Endothelial cell of umbilical vein (primary cell): ENCODE measurements at regions not wholly inside any gene's neighbourhood (a gene's known extent, or its start where the extent isn't known, plus 50 kb on each side); places are given as distances from the start of the nearest gene placed in this dataset.

Source experiments
- BruUV-seq: library from RNA; stranded (reverse); fragments of 400-500 nt; replicated peaks from 2 replicates; lab custom pipeline; 2021; lab: Mats Ljungman, UMichigan
- CTCF ChIA-PET: fragments of 300-600, 350-600 bp; sonication (Branson Sonifier 250); formaldehyde crosslinking; loops from one replicate; lab custom pipeline; 2021; ENCODE audit warnings: antibody characterized with exemption, inconsistent platforms; lab: Charles Lee
- POLR2A ChIA-PET: fragments of 300-600, 350-600 bp; sonication (Branson Sonifier 250); formaldehyde crosslinking; loops from one replicate; lab custom pipeline; 2021; ENCODE audit warnings: antibody characterized with exemption, inconsistent platforms; lab: Charles Lee
- DNase-seq: peaks from one replicate; pipeline ENCODE4 v3.0.0-alpha.2; 2011; ENCODE audit warnings: low read depth, low spot score
- FAIRE-seq: peaks from 2 replicates; lab custom pipeline; 2011; peaks lifted over from hg19 to GRCh38; lab: Jason Lieb, UNC
- H2AFZ ChIP-seq: 2 replicates; pipeline ENCODE4 v1.6.0; 2012; ENCODE audit warnings: low read depth, low read length, control low read depth, inconsistent platforms
- H3K27ac ChIP-seq: 2 replicates; pipeline ENCODE4 v1.5.1; 2011; ENCODE audit warnings: low read depth, mild to moderate bottlenecking, control low read depth, low read length, moderate library complexity; ENCODE audit not compliant: insufficient read depth
- H3K27me3 ChIP-seq, 2 experiments: 2 replicates each; pipeline versions ENCODE4 v1.6.0 to v1.6.1; 2011; ENCODE audit warnings: low read length in 2 of 2, mixed read lengths in 1 of 2; ENCODE audit not compliant: control insufficient read depth in 2 of 2, insufficient read depth in 2 of 2
- H3K36me3 ChIP-seq, 2 experiments: 2 replicates in 1 of 2; 3 replicates in 1 of 2; pipeline ENCODE4 v1.5.1; 2011; ENCODE audit warnings: low read length in 2 of 2, mild to moderate bottlenecking in 1 of 2, moderate library complexity in 1 of 2; ENCODE audit not compliant: control insufficient read depth in 2 of 2, insufficient read depth in 2 of 2; ENCODE audit errors: extremely low read depth in 1 of 2
- H3K4me1 ChIP-seq: 3 replicates; pipeline ENCODE4 v1.5.1; 2011; ENCODE audit warnings: mild to moderate bottlenecking, low read length; ENCODE audit not compliant: control insufficient read depth, insufficient read depth; ENCODE audit errors: extremely low read depth
- H3K4me2 ChIP-seq: 2 replicates; pipeline ENCODE4 v1.6.1; 2011; ENCODE audit warnings: low read length, control low read depth, mixed read lengths; ENCODE audit not compliant: insufficient read depth
- H3K4me3 ChIP-seq, 3 experiments: fragments of 200-600 bp in 1 of 3; sonication (generic), shearing (Covaris generic) in 1 of 3; replicated peaks in 1 of 3; 2 replicates each; pipeline ENCODE4 v1.5.1; 2011 to 2016; ENCODE audit warnings: control low read depth in 3 of 3, low read length in 3 of 3, mild to moderate bottlenecking in 2 of 3, inconsistent platforms in 1 of 3, low read depth in 1 of 3, moderate library complexity in 1 of 3; ENCODE audit not compliant: insufficient read depth in 1 of 3
- H3K79me2 ChIP-seq: 2 replicates; pipeline ENCODE4 v1.6.0; 2012; ENCODE audit warnings: low read length, inconsistent platforms; ENCODE audit not compliant: control insufficient read depth, insufficient read depth
- H3K9ac ChIP-seq: replicated peaks from 2 replicates; pipeline ENCODE3; 2011; ENCODE audit warnings: low read length, control low read depth; ENCODE audit not compliant: insufficient read depth; ENCODE audit errors: extremely low read depth
- H3K9me1 ChIP-seq: replicated peaks from 3 replicates; pipeline ENCODE4 v1.6.0; 2011; ENCODE audit warnings: mild to moderate bottlenecking, low read length; ENCODE audit not compliant: control insufficient read depth, insufficient read depth; ENCODE audit errors: extremely low read depth
- H3K9me3 ChIP-seq: replicated peaks from 2 replicates; pipeline ENCODE4 v1.5.1; 2012; ENCODE audit warnings: low read length, inconsistent platforms; ENCODE audit not compliant: control insufficient read depth, insufficient read depth
- H4K20me1 ChIP-seq: replicated peaks from 2 replicates; pipeline ENCODE3; 2011; ENCODE audit warnings: mild to moderate bottlenecking, low read length; ENCODE audit not compliant: control insufficient read depth, insufficient read depth; ENCODE audit errors: extremely low read depth
- CTCF ChIP-seq, 2 donors: IDR thresholded peaks; 1 replicate in 1 of 2; 2 replicates in 1 of 2; pipeline ENCODE4 v1.5.1; 2011; ENCODE audit warnings: low read length in 2 of 2, mild to moderate bottlenecking in 2 of 2, moderate library complexity in 2 of 2, control low read depth in 1 of 2, inconsistent platforms in 1 of 2, low read depth in 1 of 2; ENCODE audit not compliant: insufficient read depth in 1 of 2; ENCODE audit errors: extremely low read depth in 1 of 2
- EZH2 ChIP-seq: IDR thresholded peaks from 2 replicates; pipeline ENCODE4 v1.6.1; 2012; ENCODE audit warnings: borderline replicate concordance, low read depth, mild to moderate bottlenecking, moderate library complexity, low read length, inconsistent platforms; ENCODE audit not compliant: severe bottlenecking
- FOS ChIP-seq: IDR thresholded peaks from 2 replicates; pipeline ENCODE4 v1.6.1; 2011; ENCODE audit warnings: mild to moderate bottlenecking, low read length, moderate library complexity, borderline replicate concordance; ENCODE audit not compliant: insufficient read depth
- GATA2 ChIP-seq: IDR thresholded peaks from 2 replicates; pipeline ENCODE4 v1.7.0; 2011; ENCODE audit warnings: low read depth, mild to moderate bottlenecking, moderate library complexity, mixed read lengths, low read length; ENCODE audit not compliant: insufficient read length, insufficient read depth
- JUN ChIP-seq: IDR thresholded peaks from 2 replicates; pipeline ENCODE4 v1.6.1; 2011; ENCODE audit warnings: borderline replicate concordance, low read depth; ENCODE audit not compliant: insufficient read length, insufficient read depth
- MYC ChIP-seq: IDR thresholded peaks from one replicate; pipeline ENCODE4 v1.6.1; 2011; ENCODE audit warnings: mild to moderate bottlenecking, low read depth, low read length
- POLR2A ChIP-seq: IDR thresholded peaks from 2 replicates; pipeline ENCODE4 v1.6.1; 2012; ENCODE audit warnings: low read depth, mild to moderate bottlenecking, control low read depth, low read length
- POLR2AphosphoS5 ChIP-seq: IDR thresholded peaks from 2 replicates; pipeline ENCODE4 v1.6.1; 2012; ENCODE audit warnings: low read depth, mild to moderate bottlenecking, control low read depth, low read length, moderate library complexity; ENCODE audit not compliant: insufficient read depth
- dilution Hi-C: fragments of 300-500 bp; cut with MboI; formaldehyde crosslinking; loops from one replicate; pipeline ENCODE4 v1.15.0; 2019; ENCODE audit warnings: low sequenced_read_pairs; ENCODE audit not compliant: extremely low pct_ligation_motif_present
- intact Hi-C: fragments of 100-400 bp; cut with micrococcal nuclease; formaldehyde crosslinking; loops from one replicate; pipeline ENCODE4 v1.10.0; 2022
- TF ChIP-seq, protein P1 (sequence below): IDR thresholded peaks from 2 replicates; pipeline ENCODE4 v1.6.1; 2011; ENCODE audit not compliant: insufficient read depth, insufficient read length

- POLR2A ChIA-PET = no interaction called here
- Histone ChIP-seq H3K9me1 (no peaks in the 10 kb centered on the region), H2AFZ (no peak overlapping the region), H3K9me3 (no peaks in the 10 kb centered on the region), H3K9ac (no peak overlapping the region), H3K36me3 (no peaks in the 10 kb centered on the region), H3K4me2 (no peak overlapping the region), H3K27me3 (no peaks in the 10 kb centered on the region), H4K20me1 (no peaks in the 10 kb centered on the region), H3K27ac (no peak overlapping the region), H3K4me1 (no peaks in the 10 kb centered on the region), H3K4me3 (no peak overlapping the region), H3K79me2 (no peaks in the 10 kb centered on the region)
- TF ChIP-seq POLR2A = no peak
- TF ChIP-seq EZH2 = no peak
- no peak for TF ChIP-seq CTCF (IDR thresholded peaks at IDR 0.05; ENCODE audit: extremely low read depth in 1 of 2, insufficient read depth in 1 of 2, low read depth in 1 of 2, low read length in 2 of 2)
- no peak for TF ChIP-seq FOS
- no peak for TF ChIP-seq POLR2AphosphoS5
- TF ChIP-seq, protein P1, sequence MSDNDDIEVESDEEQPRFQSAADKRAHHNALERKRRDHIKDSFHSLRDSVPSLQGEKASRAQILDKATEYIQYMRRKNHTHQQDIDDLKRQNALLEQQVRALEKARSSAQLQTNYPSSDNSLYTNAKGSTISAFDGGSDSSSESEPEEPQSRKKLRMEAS = no peak
- no peak for TF ChIP-seq JUN
- TF ChIP-seq MYC = no peak
- no peak for TF ChIP-seq GATA2
- FAIRE-seq (peak; percentile 18), DNase-seq (peak; percentile 13)
- intact Hi-C loops (no loop called here), dilution Hi-C loops (no loop called here)
- BruUV-seq = no TSS peak
- CTCF ChIA-PET = no interaction called here
These were observed 511.8 kb downstream of the KLF12 start for GRCh38 chr13:73622381-73622780.
